Neural progenitor cell (in vitro differentiated cells): ENCODE measurements at regions not wholly inside any gene's neighbourhood (a gene's known extent, or its start where the extent isn't known, plus 50 kb on each side); places are given as distances from the start of the nearest gene placed in this dataset.

Source experiments
- DNase-seq: peaks from one replicate; pipeline ENCODE4 v3.0.0-alpha.2; 2016; ENCODE audit warnings: low spot score
- H2AFZ ChIP-seq: fragments of 200-600 bp; sonication (generic); replicated peaks from 2 replicates; pipeline ENCODE4 v1.6.1; 2016; ENCODE audit warnings: antibody characterized with exemption
- H3F3A ChIP-seq: fragments of 200-600 bp; sonication (generic); 2 replicates; pipeline ENCODE4 v1.6.1; 2016; ENCODE audit warnings: antibody characterized with exemption, low read depth
- H3K27ac ChIP-seq: fragments of 200-600 bp; sonication (generic); 2 replicates; pipeline ENCODE4 v1.5.1; 2016; ENCODE audit warnings: mild to moderate bottlenecking
- H3K27me3 ChIP-seq: fragments of 200-600 bp; sonication (generic); 2 replicates; pipeline ENCODE4 v1.6.1; 2016; ENCODE audit warnings: mild to moderate bottlenecking, moderate library complexity
- H3K36me3 ChIP-seq: fragments of 200-600 bp; sonication (generic); 2 replicates; pipeline ENCODE4 v1.5.1; 2016
- H3K4me1 ChIP-seq: fragments of 200-600 bp; sonication (generic); 2 replicates; pipeline ENCODE4 v1.6.1; 2016; ENCODE audit warnings: mixed run types
- H3K4me2 ChIP-seq: fragments of 200-600 bp; sonication (generic); 2 replicates; pipeline ENCODE4 v1.6.1; 2016
- H3K4me3 ChIP-seq: fragments of 200-600 bp; sonication (generic); 2 replicates; pipeline ENCODE4 v1.5.1; 2016
- H3K79me2 ChIP-seq: fragments of 200-600 bp; sonication (generic); 2 replicates; pipeline ENCODE4 v1.6.1; 2016; ENCODE audit warnings: low read depth
- H3K9ac ChIP-seq: fragments of 200-600 bp; sonication (generic); 2 replicates; pipeline ENCODE4 v1.6.1; 2016
- H3K9me3 ChIP-seq: fragments of 200-600 bp; sonication (generic); 2 replicates; pipeline ENCODE4 v1.5.1; 2016; ENCODE audit warnings: low read depth
- H4K20me1 ChIP-seq: fragments of 200-600 bp; sonication (generic); 2 replicates; pipeline ENCODE4 v1.6.1; 2016; ENCODE audit warnings: low read depth
- H3K27ac Mint-ChIP-seq: 3 replicates; pipeline ENCODE4 v1.8.0; 2021; ENCODE audit warnings: mixed read lengths
- H3K27me3 Mint-ChIP-seq: 2 replicates; pipeline ENCODE4 v1.8.0; 2022; ENCODE audit warnings: low read depth, mild to moderate bottlenecking, inconsistent platforms, moderate library complexity, mixed read lengths; ENCODE audit not compliant: insufficient read depth
- H3K36me3 Mint-ChIP-seq: 3 replicates; pipeline ENCODE4 v1.8.0; 2021; ENCODE audit warnings: mixed read lengths
- H3K4me1 Mint-ChIP-seq: 3 replicates; pipeline ENCODE4 v1.8.0; 2021; ENCODE audit warnings: mixed read lengths
- H3K4me3 Mint-ChIP-seq: 3 replicates; pipeline ENCODE4 v1.8.0; 2021; ENCODE audit warnings: mild to moderate bottlenecking, moderate library complexity, mixed read lengths
- H3K9me3 Mint-ChIP-seq: 3 replicates; pipeline ENCODE4 v1.8.0; 2020; ENCODE audit warnings: mixed read lengths
- CTCF ChIP-seq: fragments of 200-600 bp; sonication (generic); IDR thresholded peaks from 2 replicates; pipeline ENCODE4 v1.5.1; 2017; ENCODE audit warnings: antibody characterized with exemption, mild to moderate bottlenecking
- EZH2 ChIP-seq: fragments of 200-600 bp; sonication (generic); IDR thresholded peaks from 2 replicates; pipeline ENCODE4 v1.6.1; 2017; ENCODE audit warnings: antibody characterized with exemption, mild to moderate bottlenecking, moderate library complexity
- EZH2phosphoT487 ChIP-seq: fragments of 200-600 bp; sonication (generic); IDR thresholded peaks from 2 replicates; pipeline ENCODE4 v1.6.1; 2017; ENCODE audit warnings: antibody characterized with exemption

- Histone ChIP-seq H3K4me1 (peaks cover 33% of the 10 kb centered on the region), H3F3A (peaks cover 16% of the 10 kb centered on the region), H2AFZ (no peak overlapping the region), H3K9me3 (no peaks in the 10 kb centered on the region), H3K79me2 (no peaks in the 10 kb centered on the region), H3K27ac (no peak overlapping the region), H3K27me3 (no peaks in the 10 kb centered on the region), H3K4me3 (no peak overlapping the region), H3K36me3 (no peaks in the 10 kb centered on the region), H4K20me1 (no peaks in the 10 kb centered on the region), H3K4me2 (no peak overlapping the region), H3K9ac (no peak overlapping the region)
- Mint-ChIP-seq H3K9me3 (no peaks in the 10 kb centered on the region), H3K4me1 (peaks cover 37% of the 10 kb centered on the region), H3K27me3 (no peaks in the 10 kb centered on the region), H3K4me3 (no peak overlapping the region), H3K27ac (no peak overlapping the region), H3K36me3 (no peaks in the 10 kb centered on the region)
- no peak for DNase-seq
- TF ChIP-seq CTCF: no peak
- TF ChIP-seq EZH2: no peak
- no peak for TF ChIP-seq EZH2phosphoT487
Measured at GRCh38 chr20:24097506-24098245, 109.1 kb upstream of the GGTLC1 start.

- Histone ChIP-seq H3K4me2 (no peak overlapping the region), H3K27ac (no peak overlapping the region), H3K27me3 (no peaks in the 10 kb centered on the region), H3K4me3 (no peak overlapping the region), H2AFZ (no peak overlapping the region), H4K20me1 (no peaks in the 10 kb centered on the region), H3K9ac (no peak overlapping the region), H3K4me1 (peaks cover 30% of the 10 kb centered on the region), H3K36me3 (no peaks in the 10 kb centered on the region), H3K79me2 (no peaks in the 10 kb centered on the region), H3F3A (peaks cover 16% of the 10 kb centered on the region), H3K9me3 (no peaks in the 10 kb centered on the region)
- TF ChIP-seq CTCF: no peak
- no peak for TF ChIP-seq EZH2
- TF ChIP-seq EZH2phosphoT487: no peak
- Mint-ChIP-seq H3K9me3 (no peaks in the 10 kb centered on the region), H3K27ac (peak overlapping the region; percentile 4), H3K4me1 (peaks cover 32% of the 10 kb centered on the region), H3K4me3 (no peak overlapping the region), H3K27me3 (no peaks in the 10 kb centered on the region), H3K36me3 (no peaks in the 10 kb centered on the region)
- DNase-seq: peak; percentile 24
Measured at GRCh38 chr20:24096864-24097450, 108.4 kb upstream of the GGTLC1 start.

GRCh38 chr20:24096264-24096663, 107.7 kb upstream of the GGTLC1 start:
- H4K20me1 ChIP-seq: no peaks in the 10 kb centered on the region
- Mint-ChIP-seq H3K36me3 (no peaks in the 10 kb centered on the region), H3K4me3 (no peak overlapping the region), H3K4me1 (peaks cover 30% of the 10 kb centered on the region), H3K27me3 (no peaks in the 10 kb centered on the region), H3K9me3 (no peaks in the 10 kb centered on the region), H3K27ac (no peak overlapping the region)
- H3K9me3 ChIP-seq: no peaks in the 10 kb centered on the region
- H3K4me1 ChIP-seq: peaks cover 25% of the 10 kb centered on the region
- H3K27me3 ChIP-seq: no peaks in the 10 kb centered on the region
- H3K79me2 ChIP-seq: no peaks in the 10 kb centered on the region
- H3K9ac ChIP-seq: no peak overlapping the region
- TF ChIP-seq CTCF: no peak
- no peak for TF ChIP-seq EZH2phosphoT487
- TF ChIP-seq EZH2: no peak
- no peak overlapping the region for H3K4me3 ChIP-seq
- H3K4me2 ChIP-seq: no peak overlapping the region
- H2AFZ ChIP-seq: no peak overlapping the region
- no peaks in the 10 kb centered on the region for H3K36me3 ChIP-seq
- H3F3A ChIP-seq: peaks cover 16% of the 10 kb centered on the region
- DNase-seq: peak; percentile 17
- H3K27ac ChIP-seq: no peak overlapping the region
